Peyer's patch (tissue), 4 donors: ENCODE measurements at regions not wholly inside any gene's neighbourhood (a gene's known extent, or its start where the extent isn't known, plus 50 kb on each side); places are given as distances from the start of the nearest gene placed in this dataset.

ENCODE experiments used
- CTCF ChIP-seq, 6 experiments: fragments of 450-650 bp in 4 of 6; fragments of 200-600 bp in 2 of 6; sonication (generic) in 1 of 6; IDR thresholded peaks; one replicate each; pipeline ENCODE4 v1.5.1; 2017 to 2019; ENCODE audit warnings: antibody characterized with exemption in 6 of 6, mild to moderate bottlenecking in 3 of 6, moderate library complexity in 1 of 6
- POLR2A ChIP-seq, 2 donors: fragments of 450-650 bp; IDR thresholded peaks; one replicate each; pipeline ENCODE4 v1.5.1; 2017; ENCODE audit warnings: antibody characterized with exemption in 2 of 2, mild to moderate bottlenecking in 2 of 2, moderate library complexity in 2 of 2

- TF ChIP-seq CTCF (IDR thresholded peaks at IDR 0.05) (no peak), POLR2A (IDR thresholded peaks at IDR 0.05) (no peak)
Observed at GRCh38 chr2:5616019-5616418, 76.2 kb upstream of the SOX11 start.
